HG03520 (cell line): ENCODE measurements at regions not wholly inside any gene's neighbourhood (a gene's known extent, or its start where the extent isn't known, plus 50 kb on each side); places are given as distances from the start of the nearest gene placed in this dataset.
A peak's percentile ranks its signal among the peaks of the same experiment; 100 is the strongest.
"Not testable (repeated sequence)": the region's sequence is repeated elsewhere in the genome, so short reads cannot be mapped to it uniquely, and the experiment has no call there.

Experiments used
- ATAC-seq: cut with Tn5 transposase; IDR thresholded peaks from one replicate; pipeline ENCODE4 v1.9.1; 2021; ENCODE audit warnings: mild to moderate bottlenecking, moderate library complexity; ENCODE audit not compliant: unreplicated experiment

GRCh38 chr6:67458265-67458664 lies 1176.8 kb upstream of the ADGRB3 start:
- ATAC-seq: no peak

GRCh38 chr6:67451874-67452273 lies 1183.2 kb upstream of the ADGRB3 start:
- ATAC-seq: no peak

GRCh38 chr6:67450641-67451040 lies 1184.4 kb upstream of the ADGRB3 start:
- ATAC-seq: peak; percentile 67

- no peak for ATAC-seq
Measured at GRCh38 chr6:67449602-67450001, 1185.5 kb upstream of the ADGRB3 start.

- no peak for ATAC-seq
Measured at GRCh38 chr6:67433124-67433523, 1202.0 kb upstream of the ADGRB3 start.

- no peak for ATAC-seq
Measured at GRCh38 chr6:67431076-67431475, 1204.0 kb upstream of the ADGRB3 start.

GRCh38 chr6:67426686-67427085 lies 1208.4 kb upstream of the ADGRB3 start:
- ATAC-seq: not testable (repeated sequence)

GRCh38 chr6:67412035-67412434 lies 1223.0 kb upstream of the ADGRB3 start:
- no peak for ATAC-seq

GRCh38 chr6:67411036-67411435 lies 1224.0 kb upstream of the ADGRB3 start:
- no peak for ATAC-seq

GRCh38 chr6:67394254-67394653 lies 1240.8 kb upstream of the ADGRB3 start:
- ATAC-seq: no peak

GRCh38 chr6:67393356-67393755 lies 1241.7 kb upstream of the ADGRB3 start:
- no peak for ATAC-seq

- ATAC-seq: no peak
Measured at GRCh38 chr6:67391955-67392354, 1243.1 kb upstream of the ADGRB3 start.

GRCh38 chr6:67369679-67370078 lies 1265.4 kb upstream of the ADGRB3 start:
- no peak for ATAC-seq

- no peak for ATAC-seq
Measured at GRCh38 chr6:67362976-67363375, 1272.1 kb upstream of the ADGRB3 start.

GRCh38 chr6:67361264-67361663 lies 1273.8 kb upstream of the ADGRB3 start:
- no peak for ATAC-seq

GRCh38 chr6:67358241-67358640 lies 1276.8 kb upstream of the ADGRB3 start:
- no peak for ATAC-seq

GRCh38 chr6:67353861-67354260 lies 1281.2 kb upstream of the ADGRB3 start:
- ATAC-seq: no peak

GRCh38 chr6:67352717-67353116 lies 1282.4 kb upstream of the ADGRB3 start:
- ATAC-seq: no peak

GRCh38 chr6:67350729-67351128 lies 1284.4 kb upstream of the ADGRB3 start:
- no peak for ATAC-seq

- ATAC-seq: no peak
Measured at GRCh38 chr6:67345946-67346345, 1289.1 kb upstream of the ADGRB3 start.

- ATAC-seq: no peak
Measured at GRCh38 chr6:67336014-67336413, 1299.1 kb upstream of the ADGRB3 start.

- no peak for ATAC-seq
Measured at GRCh38 chr6:67331304-67331703, 1303.8 kb upstream of the ADGRB3 start.

- no peak for ATAC-seq
Measured at GRCh38 chr6:67328269-67328668, 1306.8 kb upstream of the ADGRB3 start.
